ENCODE measurements at regions not wholly inside any gene's neighbourhood (a gene's known extent, or its start where the extent isn't known, plus 50 kb on each side); places are given as distances from the start of the nearest gene placed in this dataset.

DNA sequence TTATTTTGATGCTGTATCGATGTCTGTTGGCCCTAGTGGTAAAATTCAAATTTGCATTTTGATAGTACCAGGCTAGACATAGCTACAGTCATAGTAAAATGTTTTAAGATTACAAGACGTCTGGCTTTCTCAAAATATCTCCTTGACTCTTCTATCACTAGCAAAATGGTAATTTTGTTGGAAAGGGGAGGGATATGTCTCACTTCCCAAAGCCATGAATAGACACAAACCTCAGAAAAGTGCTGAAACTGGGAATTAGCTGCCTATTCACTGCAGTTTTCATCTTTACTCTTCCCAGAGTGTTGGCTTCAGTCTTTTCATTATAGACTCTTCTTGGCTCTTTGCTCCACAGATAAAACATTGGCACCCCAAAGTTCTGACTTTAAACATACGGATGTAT is 1009.9 kb downstream of the ADGRL2 start:
- H3K4me1 Mint-ChIP-seq (ENCODE audit: low read depth), result no peaks in the 10 kb centered on the region
- no peaks in the 10 kb centered on the region for H3K9me3 Mint-ChIP-seq
- no peaks in the 10 kb centered on the region for H3K36me3 Mint-ChIP-seq (ENCODE audit: low read depth)
- no peak overlapping the region for H3K4me3 Mint-ChIP-seq (ENCODE audit: low read depth)
- H3K27ac Mint-ChIP-seq, result no peak overlapping the region
- no peak for DNase-seq (ENCODE audit: low spot score)
- intact Hi-C loops (cut with micrococcal nuclease), result no loop called here
- no peaks in the 10 kb centered on the region for H3K27me3 Mint-ChIP-seq (ENCODE audit: low read depth)

DNA sequence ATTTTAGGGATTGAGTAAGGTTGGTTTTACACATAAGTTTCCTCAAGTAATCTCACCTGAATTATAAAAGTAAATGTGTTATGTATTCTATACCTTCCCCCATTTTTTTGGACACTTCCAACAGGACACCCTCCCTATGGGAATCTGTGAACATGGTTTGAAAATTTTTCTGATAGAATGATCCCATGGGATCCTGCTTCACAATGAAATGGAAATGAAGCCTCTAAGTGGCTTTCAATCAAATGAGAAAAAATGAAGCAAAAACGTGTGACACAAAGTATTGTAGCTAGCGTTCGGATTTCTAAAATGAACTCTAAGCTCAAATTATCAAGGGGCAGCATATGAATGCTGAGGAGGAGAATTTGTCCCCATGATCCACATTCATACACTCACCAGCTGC is 1006.8 kb downstream of the ADGRL2 start:
- intact Hi-C loops (cut with micrococcal nuclease), result no loop called here

DNA sequence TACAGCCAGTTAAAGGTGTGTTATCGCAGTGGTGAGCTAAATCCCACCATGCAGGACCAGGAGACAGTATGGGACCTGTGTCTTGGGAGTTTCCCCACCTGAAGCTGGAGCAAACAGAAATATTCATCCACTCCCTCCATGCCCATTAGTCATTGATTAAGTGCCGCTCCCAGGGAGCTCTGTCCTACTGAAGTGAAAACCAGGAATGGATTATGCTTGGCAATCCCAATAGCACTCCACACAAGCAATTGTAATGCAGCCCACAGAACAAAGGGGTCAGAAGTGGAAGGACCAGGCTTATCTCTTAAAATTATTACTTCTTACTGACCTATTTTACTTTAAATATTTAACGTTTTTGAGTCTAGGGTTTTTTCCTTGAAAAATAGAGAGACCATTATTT is 1005.4 kb downstream of the ADGRL2 start:
- Mint-ChIP-seq H3K27me3 (ENCODE audit: low read depth) (no peaks in the 10 kb centered on the region), H3K4me3 (ENCODE audit: low read depth) (no peak overlapping the region), H3K4me1 (ENCODE audit: low read depth) (no peaks in the 10 kb centered on the region), H3K9me3 (no peaks in the 10 kb centered on the region), H3K36me3 (ENCODE audit: low read depth) (no peaks in the 10 kb centered on the region), H3K27ac (no peak overlapping the region)
- DNase-seq (ENCODE audit: low spot score), result no peak
- intact Hi-C loops (cut with micrococcal nuclease), result no loop called here

More for the DNA sequence above, 1006.8 kb downstream of the ADGRL2 start:
- Mint-ChIP-seq H3K9me3 (no peaks in the 10 kb centered on the region), H3K27ac (no peak overlapping the region), H3K4me1 (ENCODE audit: low read depth) (no peaks in the 10 kb centered on the region), H3K4me3 (ENCODE audit: low read depth) (no peak overlapping the region), H3K36me3 (ENCODE audit: low read depth) (no peaks in the 10 kb centered on the region), H3K27me3 (ENCODE audit: low read depth) (no peaks in the 10 kb centered on the region)
- no peak for DNase-seq (ENCODE audit: low spot score)

DNA sequence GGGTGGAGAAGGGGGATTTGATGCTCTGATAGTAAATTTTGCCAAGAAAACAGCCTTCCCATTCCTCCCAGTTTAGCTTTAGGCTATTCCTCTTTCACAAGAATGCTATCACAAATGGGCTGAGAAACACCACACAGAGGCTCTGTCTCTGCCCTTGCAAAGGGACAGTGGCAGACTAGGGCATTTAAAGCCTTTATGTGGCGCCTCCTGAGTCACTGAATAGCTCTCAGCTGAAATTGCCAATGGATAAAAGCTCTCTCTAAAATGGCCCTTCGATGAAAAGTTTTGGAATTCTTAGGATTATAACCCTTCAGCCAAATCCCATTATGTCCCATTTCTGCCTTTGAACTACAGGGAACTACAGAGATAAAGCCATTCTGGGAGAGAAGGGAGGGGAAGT is 1000.4 kb downstream of the ADGRL2 start:
- intact Hi-C loops (cut with micrococcal nuclease), result no loop called here
- no peaks in the 10 kb centered on the region for H3K27me3 Mint-ChIP-seq (ENCODE audit: low read depth)
- DNase-seq (ENCODE audit: low spot score), result no peak
- H3K36me3 Mint-ChIP-seq (ENCODE audit: low read depth), result no peaks in the 10 kb centered on the region
- H3K4me1 Mint-ChIP-seq (ENCODE audit: low read depth), result no peaks in the 10 kb centered on the region
- H3K9me3 Mint-ChIP-seq, result no peaks in the 10 kb centered on the region
- no peak overlapping the region for H3K27ac Mint-ChIP-seq
- H3K4me3 Mint-ChIP-seq (ENCODE audit: low read depth), result no peak overlapping the region

DNA sequence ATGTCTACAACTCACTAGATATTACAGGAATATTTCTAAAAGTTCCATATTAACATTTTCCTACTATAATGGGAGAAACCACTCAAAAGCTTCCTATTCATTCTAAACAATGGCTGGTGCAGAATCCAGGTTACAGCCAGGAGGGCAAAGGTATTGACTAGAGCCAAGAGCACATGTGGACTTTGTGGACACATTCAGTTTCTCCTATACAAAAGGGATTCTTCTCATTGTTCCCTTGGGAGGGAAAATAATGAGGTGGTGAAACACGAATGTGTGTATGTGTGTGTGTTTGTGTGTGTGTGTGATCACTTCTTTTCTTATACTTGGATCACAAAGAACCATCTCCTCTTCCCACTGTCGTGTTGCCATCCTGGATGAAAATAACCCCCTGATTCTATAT is 1000.0 kb downstream of the ADGRL2 start:
- H3K27me3 Mint-ChIP-seq (ENCODE audit: low read depth), result no peaks in the 10 kb centered on the region
- H3K36me3 Mint-ChIP-seq (ENCODE audit: low read depth), result no peaks in the 10 kb centered on the region
- intact Hi-C loops (cut with micrococcal nuclease), result no loop called here
- no peaks in the 10 kb centered on the region for H3K4me1 Mint-ChIP-seq (ENCODE audit: low read depth)
- no peak overlapping the region for H3K27ac Mint-ChIP-seq
- no peaks in the 10 kb centered on the region for H3K9me3 Mint-ChIP-seq
- no peak overlapping the region for H3K4me3 Mint-ChIP-seq (ENCODE audit: low read depth)
- no peak for DNase-seq (ENCODE audit: low spot score)

DNA sequence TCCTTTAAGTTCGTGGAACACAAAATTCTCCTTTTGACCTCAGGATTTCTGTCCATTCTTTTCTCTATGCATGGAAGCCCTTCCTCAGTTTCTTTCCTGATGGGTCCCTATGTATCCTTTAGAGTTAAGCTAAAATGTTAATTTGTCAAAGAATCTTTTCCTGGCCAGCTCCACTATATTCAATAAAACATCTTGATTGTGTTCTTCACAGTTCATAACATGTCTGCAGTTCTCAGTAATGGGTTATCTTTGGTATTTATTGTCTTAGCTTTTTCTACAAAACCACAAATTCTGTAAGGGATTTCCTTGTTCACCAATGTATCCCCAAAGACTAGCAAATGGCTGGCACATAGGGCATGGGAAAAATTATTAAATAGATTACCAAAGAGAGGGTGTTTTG is 998.5 kb downstream of the ADGRL2 start:
- intact Hi-C loops (cut with micrococcal nuclease), result no loop called here
- no peaks in the 10 kb centered on the region for H3K36me3 Mint-ChIP-seq (ENCODE audit: low read depth)
- no peak overlapping the region for H3K27ac Mint-ChIP-seq
- H3K9me3 Mint-ChIP-seq, result no peaks in the 10 kb centered on the region
- no peaks in the 10 kb centered on the region for H3K27me3 Mint-ChIP-seq (ENCODE audit: low read depth)
- no peak overlapping the region for H3K4me3 Mint-ChIP-seq (ENCODE audit: low read depth)
- no peaks in the 10 kb centered on the region for H3K4me1 Mint-ChIP-seq (ENCODE audit: low read depth)
- DNase-seq (ENCODE audit: low spot score), result no peak

DNA sequence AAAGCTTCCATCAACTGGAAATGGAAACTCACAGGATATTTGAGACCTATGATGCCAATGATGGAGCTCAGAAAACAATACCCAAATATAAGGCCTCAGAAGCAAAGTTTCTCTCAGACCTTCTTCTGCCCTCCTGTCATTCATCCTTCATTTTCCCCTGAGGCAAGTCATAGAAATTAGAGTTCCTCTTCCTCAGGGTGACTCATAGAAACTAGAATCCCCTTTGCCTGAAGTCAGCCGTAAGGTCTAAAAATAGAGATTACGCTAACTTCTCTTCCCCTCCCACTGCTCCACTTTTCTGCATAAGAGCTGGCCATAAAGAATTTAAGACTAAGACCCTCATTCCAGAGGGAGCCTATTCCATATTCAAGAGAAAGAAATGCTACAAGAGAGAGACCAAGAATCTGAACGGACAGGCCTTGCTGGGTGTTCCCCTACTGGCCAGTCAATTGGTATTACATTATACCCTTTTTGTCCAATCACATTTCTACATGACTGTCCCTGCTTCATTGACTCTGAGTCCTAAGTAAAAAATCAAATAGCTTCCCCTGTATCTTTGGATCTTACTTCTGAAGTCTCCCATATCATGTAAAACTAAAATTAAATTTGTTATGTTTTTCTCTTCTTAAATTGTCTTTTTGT is 994.9 kb downstream of the ADGRL2 start:
- Mint-ChIP-seq H3K36me3 (ENCODE audit: low read depth) (no peaks in the 10 kb centered on the region), H3K27ac (no peak overlapping the region), H3K9me3 (peaks cover 3% of the 10 kb centered on the region), H3K4me1 (ENCODE audit: low read depth) (no peaks in the 10 kb centered on the region), H3K4me3 (ENCODE audit: low read depth) (no peak overlapping the region), H3K27me3 (ENCODE audit: low read depth) (no peaks in the 10 kb centered on the region)
- intact Hi-C loops (cut with micrococcal nuclease), result loop anchor here (2.0 kb wide), 1 partner anchor 57 kb away; no protein-coding TSS in a partner anchor
- no peak for DNase-seq (ENCODE audit: low spot score)

DNA sequence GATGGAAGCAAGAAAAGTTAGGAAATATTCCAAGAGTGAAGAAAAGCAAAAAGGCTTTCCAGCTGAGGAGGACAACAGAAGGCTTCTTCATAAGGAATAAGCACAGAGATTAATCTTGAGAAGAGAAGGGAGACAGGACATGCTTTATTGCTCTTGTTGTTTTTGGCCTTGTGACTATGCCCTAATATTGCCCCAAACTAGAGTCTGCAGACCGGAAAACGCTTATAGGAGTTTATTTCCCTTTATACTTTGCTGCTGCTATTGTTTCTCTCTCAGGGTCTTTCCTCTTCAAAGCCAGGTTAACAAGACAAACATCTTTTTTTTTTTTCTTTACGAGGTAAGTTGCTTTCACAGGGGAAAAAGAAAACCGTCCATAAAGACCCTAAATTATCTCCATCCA is 991.4 kb downstream of the ADGRL2 start:
- Mint-ChIP-seq H3K4me3 (ENCODE audit: low read depth) (no peak overlapping the region), H3K27me3 (ENCODE audit: low read depth) (no peaks in the 10 kb centered on the region), H3K27ac (no peak overlapping the region), H3K4me1 (ENCODE audit: low read depth) (no peaks in the 10 kb centered on the region), H3K36me3 (ENCODE audit: low read depth) (no peaks in the 10 kb centered on the region), H3K9me3 (peaks cover 9% of the 10 kb centered on the region)
- intact Hi-C loops (cut with micrococcal nuclease), result no loop called here
- no peak for DNase-seq (ENCODE audit: low spot score)

DNA sequence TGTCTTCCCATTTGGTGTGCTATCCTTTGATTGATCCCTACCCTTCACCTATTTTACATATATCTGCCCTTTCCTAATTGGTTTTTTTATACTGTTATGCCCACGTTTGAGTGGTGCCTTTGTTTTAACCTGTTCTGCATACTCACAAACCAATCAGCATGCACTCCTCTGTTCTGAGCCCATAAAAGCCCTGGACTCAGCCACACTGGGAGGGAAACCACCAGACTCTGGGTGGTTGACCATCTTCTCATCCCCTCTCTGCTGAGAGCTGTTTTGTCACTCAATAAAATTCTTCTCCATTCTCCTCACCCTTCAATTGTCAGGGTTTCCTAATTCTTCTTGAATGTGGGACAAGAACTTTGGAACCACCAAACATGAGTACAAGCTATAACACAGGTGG is 989.8 kb downstream of the ADGRL2 start:
- intact Hi-C loops (cut with micrococcal nuclease), result no loop called here
- no peak for DNase-seq (ENCODE audit: low spot score)
- H3K36me3 Mint-ChIP-seq (ENCODE audit: low read depth), result no peaks in the 10 kb centered on the region
- H3K4me3 Mint-ChIP-seq (ENCODE audit: low read depth), result no peak overlapping the region
- peaks cover 9% of the 10 kb centered on the region for H3K9me3 Mint-ChIP-seq
- no peak overlapping the region for H3K27ac Mint-ChIP-seq
- H3K27me3 Mint-ChIP-seq (ENCODE audit: low read depth), result no peaks in the 10 kb centered on the region
- H3K4me1 Mint-ChIP-seq (ENCODE audit: low read depth), result no peaks in the 10 kb centered on the region

DNA sequence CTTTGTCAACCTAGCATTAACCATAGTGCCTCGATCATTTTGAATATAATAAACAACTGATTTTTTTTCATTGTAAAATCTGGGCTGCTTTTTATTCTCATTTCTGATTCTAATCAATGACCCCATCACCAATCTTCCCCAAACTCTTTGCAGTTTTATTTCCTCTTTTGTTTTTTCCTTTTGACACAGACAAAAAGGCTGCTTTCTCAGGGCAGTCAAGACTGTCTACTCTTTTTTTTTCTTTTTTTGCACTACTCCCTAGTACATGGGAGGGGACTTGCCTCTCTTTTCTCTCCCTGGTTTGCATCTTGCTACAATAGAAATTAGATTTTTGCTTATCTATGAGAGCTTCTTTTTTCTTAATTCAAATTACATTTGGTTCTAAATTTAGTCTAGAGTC is 987.9 kb downstream of the ADGRL2 start:
- Mint-ChIP-seq H3K27ac (no peak overlapping the region), H3K4me3 (ENCODE audit: low read depth) (no peak overlapping the region), H3K36me3 (ENCODE audit: low read depth) (no peaks in the 10 kb centered on the region), H3K9me3 (peaks cover 9% of the 10 kb centered on the region), H3K27me3 (ENCODE audit: low read depth) (no peaks in the 10 kb centered on the region), H3K4me1 (ENCODE audit: low read depth) (no peaks in the 10 kb centered on the region)
- intact Hi-C loops (cut with micrococcal nuclease), result no loop called here
- DNase-seq (ENCODE audit: low spot score), result no peak

DNA sequence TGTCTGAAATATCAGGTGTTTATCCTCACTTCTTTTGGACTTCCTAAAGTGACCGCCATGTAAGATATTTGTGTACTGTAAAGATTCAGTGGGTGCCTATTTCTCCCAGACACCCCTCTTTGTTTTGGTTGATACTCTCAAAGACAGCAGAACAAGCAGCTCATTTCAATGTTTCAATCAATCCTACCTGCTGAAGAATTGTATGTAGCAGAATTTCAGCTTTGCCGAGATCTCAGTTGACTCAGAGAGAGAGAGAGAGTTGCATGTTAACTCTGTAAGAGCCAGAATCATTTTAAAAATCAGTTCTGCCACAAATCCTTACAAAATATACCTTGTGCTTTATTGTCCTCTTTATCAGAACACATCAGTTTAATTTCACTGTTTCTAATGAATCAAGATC is 987.3 kb downstream of the ADGRL2 start:
- H3K36me3 Mint-ChIP-seq (ENCODE audit: low read depth), result no peaks in the 10 kb centered on the region
- no peaks in the 10 kb centered on the region for H3K4me1 Mint-ChIP-seq (ENCODE audit: low read depth)
- H3K9me3 Mint-ChIP-seq, result peaks cover 9% of the 10 kb centered on the region
- no peak overlapping the region for H3K4me3 Mint-ChIP-seq (ENCODE audit: low read depth)
- no peaks in the 10 kb centered on the region for H3K27me3 Mint-ChIP-seq (ENCODE audit: low read depth)
- DNase-seq (ENCODE audit: low spot score), result no peak
- intact Hi-C loops (cut with micrococcal nuclease), result no loop called here
- no peak overlapping the region for H3K27ac Mint-ChIP-seq

DNA sequence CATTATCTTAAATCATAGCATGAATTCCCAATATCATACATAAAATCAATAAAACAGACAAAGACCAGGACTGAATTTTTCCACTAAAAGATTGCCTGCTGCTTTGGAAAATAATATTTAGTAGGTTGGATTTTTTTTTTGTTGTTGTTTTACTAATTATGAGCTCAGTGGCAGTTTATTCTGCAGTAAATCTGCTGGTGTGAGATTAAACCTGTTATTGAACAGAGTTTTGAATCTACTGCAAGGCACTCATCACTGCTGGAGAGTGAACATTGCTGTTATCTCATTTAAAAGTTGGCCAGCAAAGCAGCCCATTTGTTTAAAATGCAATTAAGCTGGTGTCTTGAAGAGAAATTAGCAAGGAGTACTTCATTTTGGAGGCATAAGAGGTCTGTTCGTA is 986.1 kb downstream of the ADGRL2 start:
- Mint-ChIP-seq H3K4me3 (ENCODE audit: low read depth) (no peak overlapping the region), H3K27ac (no peak overlapping the region), H3K36me3 (ENCODE audit: low read depth) (no peaks in the 10 kb centered on the region), H3K9me3 (peaks cover 9% of the 10 kb centered on the region), H3K27me3 (ENCODE audit: low read depth) (no peaks in the 10 kb centered on the region), H3K4me1 (ENCODE audit: low read depth) (no peaks in the 10 kb centered on the region)
- intact Hi-C loops (cut with micrococcal nuclease), result no loop called here
- DNase-seq (ENCODE audit: low spot score), result no peak

DNA sequence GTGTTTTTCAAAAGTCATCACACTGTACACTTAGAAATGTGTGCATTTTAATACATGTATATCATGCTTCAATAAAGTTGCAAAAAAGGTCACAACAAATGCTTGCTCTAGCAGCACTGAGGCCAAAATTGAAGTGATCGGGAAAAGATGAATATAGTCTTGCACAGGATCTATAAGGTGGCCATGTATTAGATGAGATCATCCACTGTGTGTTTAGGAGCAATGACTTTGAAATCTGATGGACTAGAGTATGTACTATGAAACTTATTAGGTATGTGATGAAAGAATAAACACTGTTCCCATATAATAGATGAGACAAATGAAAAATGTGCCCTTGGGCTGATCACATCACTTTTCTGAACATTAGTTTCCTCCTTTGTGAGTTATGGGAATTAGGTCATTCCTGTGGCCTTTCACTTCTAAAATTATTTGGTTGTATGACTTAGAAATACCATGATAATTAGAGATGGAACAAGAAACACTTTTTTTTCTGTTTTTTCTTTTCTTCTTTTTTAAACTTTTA is 984.6 kb downstream of the ADGRL2 start:
- Mint-ChIP-seq H3K36me3 (ENCODE audit: low read depth) (no peaks in the 10 kb centered on the region), H3K27me3 (ENCODE audit: low read depth) (no peaks in the 10 kb centered on the region), H3K9me3 (peaks cover 3% of the 10 kb centered on the region), H3K27ac (no peak overlapping the region), H3K4me3 (ENCODE audit: low read depth) (no peak overlapping the region), H3K4me1 (ENCODE audit: low read depth) (no peaks in the 10 kb centered on the region)
- DNase-seq (ENCODE audit: low spot score), result no peak
- intact Hi-C loops (cut with micrococcal nuclease), result no loop called here

DNA sequence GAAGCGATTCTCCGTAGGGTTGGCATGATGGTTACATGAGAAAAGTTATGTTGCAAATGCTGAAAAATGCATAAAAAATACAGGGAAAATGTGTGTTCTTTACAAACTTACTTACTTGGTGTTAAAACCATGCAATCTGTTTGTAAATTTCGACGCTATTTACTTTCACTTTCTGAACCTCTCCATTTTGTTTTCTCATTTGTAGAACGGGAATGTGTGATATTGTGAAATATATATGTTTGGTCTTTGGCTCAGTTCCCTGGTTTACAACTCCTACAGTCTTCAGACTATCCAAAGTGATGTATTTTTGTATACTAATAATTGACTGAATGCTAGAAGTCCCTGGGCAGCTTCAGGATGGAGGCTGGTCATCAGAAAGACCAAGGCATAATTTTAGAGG is 982.3 kb downstream of the ADGRL2 start:
- H3K4me3 Mint-ChIP-seq (ENCODE audit: low read depth), result no peak overlapping the region
- H3K4me1 Mint-ChIP-seq (ENCODE audit: low read depth), result no peaks in the 10 kb centered on the region
- no peak overlapping the region for H3K27ac Mint-ChIP-seq
- intact Hi-C loops (cut with micrococcal nuclease), result no loop called here
- H3K36me3 Mint-ChIP-seq (ENCODE audit: low read depth), result no peaks in the 10 kb centered on the region
- DNase-seq (ENCODE audit: low spot score), result no peak
- H3K9me3 Mint-ChIP-seq, result no peaks in the 10 kb centered on the region
- no peaks in the 10 kb centered on the region for H3K27me3 Mint-ChIP-seq (ENCODE audit: low read depth)

Data from activated T-helper 2 cell treated with anti-CD3 and anti-CD28 coated beads, Interferon-gamma antibody, Interleukin-2, Interleukin-4, amounts not matched to agents 10 μg/mL and 5 μg/mL and 100 μg/mL, durations not matched to agents 14 hours and 24 hours and 36 hours (primary cell).